HUES64 (cell line): ENCODE measurements at regions not wholly inside any gene's neighbourhood (a gene's known extent, or its start where the extent isn't known, plus 50 kb on each side); places are given as distances from the start of the nearest gene placed in this dataset.
"Not testable (repeated sequence)": the region's sequence is repeated elsewhere in the genome, so short reads cannot be mapped to it uniquely, and the experiment has no call there.

ENCODE experiments used
- H3K27ac ChIP-seq: 2 replicates; pipeline ENCODE4 v1.7.0; 2013; ENCODE audit warnings: low read depth, low read length, inconsistent platforms
- H3K27me3 ChIP-seq: 2 replicates; pipeline ENCODE4 v1.6.1; 2013; ENCODE audit warnings: mild to moderate bottlenecking, low read length; ENCODE audit not compliant: insufficient read depth
- H3K36me3 ChIP-seq: 2 replicates; pipeline ENCODE4 v1.6.1; 2013; ENCODE audit warnings: mild to moderate bottlenecking, low read length; ENCODE audit not compliant: insufficient read depth
- H3K4me1 ChIP-seq: 2 replicates; pipeline ENCODE4 v1.6.1; 2013; ENCODE audit warnings: mild to moderate bottlenecking, low read length, moderate library complexity; ENCODE audit not compliant: insufficient read depth
- H3K4me3 ChIP-seq: 2 replicates; pipeline ENCODE4 v1.5.1; 2013; ENCODE audit warnings: mild to moderate bottlenecking, low read length, moderate library complexity
- H3K9ac ChIP-seq: 2 replicates; pipeline ENCODE4 v1.6.1; 2013; ENCODE audit warnings: mild to moderate bottlenecking, low read depth, low read length
- H3K9me3 ChIP-seq: 2 replicates; pipeline ENCODE4 v1.6.1; 2013; ENCODE audit warnings: low read depth, low read length; ENCODE audit not compliant: insufficient read depth
- WGBS: fragments of 150-250, 120-280 bp; methylation state at CpG from one replicate; pipeline ENCODE4 v1.1.7; 2013; ENCODE audit warnings: missing lambda C conversion rate; 5-methylcytosine and 5-hydroxymethylcytosine counted together

- WGBS = 90% methylated on average over 6 of the region's 6 CpGs
- Histone ChIP-seq H3K9ac (no peak overlapping the region), H3K4me3 (no peak overlapping the region), H3K27ac (no peak overlapping the region), H3K4me1 (peaks cover 7% of the 10 kb centered on the region), H3K36me3 (no peaks in the 10 kb centered on the region), H3K9me3 (no peaks in the 10 kb centered on the region), H3K27me3 (no peaks in the 10 kb centered on the region)
Measured at GRCh38 chr4:23970201-23970850, 80.5 kb upstream of the PPARGC1A start.

- no peak overlapping the region for H3K4me3 ChIP-seq
- H3K9ac ChIP-seq = no peak overlapping the region
- no peaks in the 10 kb centered on the region for H3K27me3 ChIP-seq
- no peaks in the 10 kb centered on the region for H3K36me3 ChIP-seq
- no peaks in the 10 kb centered on the region for H3K9me3 ChIP-seq
- no peak overlapping the region for H3K27ac ChIP-seq
- WGBS = 91% methylated on average over 4 of the region's 4 CpGs
- peaks cover 7% of the 10 kb centered on the region for H3K4me1 ChIP-seq
Measured at GRCh38 chr4:23969635-23970145, 79.8 kb upstream of the PPARGC1A start.

- H3K9me3 ChIP-seq = no peaks in the 10 kb centered on the region
- no peak overlapping the region for H3K4me3 ChIP-seq
- H3K9ac ChIP-seq = no peak overlapping the region
- no peak overlapping the region for H3K27ac ChIP-seq
- 93% methylated on average over 10 of the region's 10 CpGs for WGBS
- H3K4me1 ChIP-seq = no peaks in the 10 kb centered on the region; the same call in 1 of the 2 replicates
- H3K36me3 ChIP-seq = no peaks in the 10 kb centered on the region
- no peaks in the 10 kb centered on the region for H3K27me3 ChIP-seq
Measured at GRCh38 chr4:23967281-23967680, 77.4 kb upstream of the PPARGC1A start.

- Histone ChIP-seq H3K27me3 (no peaks in the 10 kb centered on the region), H3K27ac (no peak overlapping the region)
- WGBS = 96% methylated on average over 1 of the region's 1 CpG
Measured at GRCh38 chr4:23966725-23967124, 76.9 kb upstream of the PPARGC1A start.

GRCh38 chr4:23962462-23962861, 72.6 kb upstream of the PPARGC1A start:
- WGBS = 87% methylated on average over 2 of the region's 2 CpGs

More at GRCh38 chr4:23966725-23967124, 76.9 kb upstream of the PPARGC1A start:
- Histone ChIP-seq H3K36me3 (no peaks in the 10 kb centered on the region), H3K4me1 (no peaks in the 10 kb centered on the region; the same call in 1 of the 2 replicates), H3K9me3 (no peaks in the 10 kb centered on the region), H3K4me3 (no peak overlapping the region), H3K9ac (no peak overlapping the region)

GRCh38 chr4:23961395-23961794, 71.5 kb upstream of the PPARGC1A start:
- H3K27me3 ChIP-seq, H3K4me1 ChIP-seq, H3K9me3 ChIP-seq, H3K36me3 ChIP-seq, H3K27ac ChIP-seq, H3K4me3 ChIP-seq, H3K9ac ChIP-seq: not testable (repeated sequence)
- 99% methylated on average over 4 of the region's 4 CpGs for WGBS

More at GRCh38 chr4:23962462-23962861, 72.6 kb upstream of the PPARGC1A start:
- Histone ChIP-seq H3K27ac (no peak overlapping the region), H3K36me3 (no peaks in the 10 kb centered on the region), H3K9me3 (no peaks in the 10 kb centered on the region), H3K9ac (no peak overlapping the region), H3K4me1 (no peaks in the 10 kb centered on the region), H3K4me3 (no peak overlapping the region), H3K27me3 (no peaks in the 10 kb centered on the region)

GRCh38 chr4:23959396-23960148, 69.7 kb upstream of the PPARGC1A start:
- Histone ChIP-seq H3K9me3 (no peaks in the 10 kb centered on the region), H3K27ac (no peak overlapping the region), H3K9ac (no peak overlapping the region), H3K4me3 (no peak overlapping the region), H3K36me3 (no peaks in the 10 kb centered on the region), H3K4me1 (no peaks in the 10 kb centered on the region), H3K27me3 (no peaks in the 10 kb centered on the region)
- WGBS = 92% methylated on average over 5 of the region's 5 CpGs

- Histone ChIP-seq H3K27me3 (no peaks in the 10 kb centered on the region), H3K9me3 (no peaks in the 10 kb centered on the region), H3K27ac (no peak overlapping the region), H3K9ac (no peak overlapping the region), H3K4me1 (no peaks in the 10 kb centered on the region), H3K4me3 (no peak overlapping the region), H3K36me3 (no peaks in the 10 kb centered on the region)
- no CpG with 5 or more reads among the region's 2 CpGs for WGBS
Measured at GRCh38 chr4:23958749-23959148, 68.9 kb upstream of the PPARGC1A start.

GRCh38 chr4:23957465-23957864, 67.6 kb upstream of the PPARGC1A start:
- H3K4me1 ChIP-seq = no peaks in the 10 kb centered on the region
- H3K9ac ChIP-seq = no peak overlapping the region
- H3K27me3 ChIP-seq = no peaks in the 10 kb centered on the region
- H3K27ac ChIP-seq = no peak overlapping the region
- no peaks in the 10 kb centered on the region for H3K9me3 ChIP-seq
- whole genome bisulfite sequencing = 100% methylated on average over 1 of the region's 1 CpG
- H3K4me3 ChIP-seq = no peak overlapping the region
- no peaks in the 10 kb centered on the region for H3K36me3 ChIP-seq

GRCh38 chr4:23956601-23957364, 66.9 kb upstream of the PPARGC1A start:
- Histone ChIP-seq H3K36me3 (no peaks in the 10 kb centered on the region), H3K4me3 (no peak overlapping the region), H3K4me1 (no peaks in the 10 kb centered on the region), H3K27ac (no peak overlapping the region), H3K9ac (no peak overlapping the region), H3K27me3 (no peaks in the 10 kb centered on the region), H3K9me3 (no peaks in the 10 kb centered on the region)
- WGBS = 95% methylated on average over 4 of the region's 4 CpGs

GRCh38 chr4:23952258-23952657, 62.4 kb upstream of the PPARGC1A start:
- WGBS = 81% methylated on average over 2 of the region's 2 CpGs
- Histone ChIP-seq H3K9me3 (no peaks in the 10 kb centered on the region), H3K27ac (no peak overlapping the region), H3K9ac (no peak overlapping the region), H3K4me1 (peaks cover 17% of the 10 kb centered on the region; the same call in 1 of the 2 replicates), H3K27me3 (no peaks in the 10 kb centered on the region), H3K36me3 (no peaks in the 10 kb centered on the region), H3K4me3 (no peak overlapping the region)
